ENCODE measurements at regions not wholly inside any gene's neighbourhood (a gene's known extent, or its start where the extent isn't known, plus 50 kb on each side); places are given as distances from the start of the nearest gene placed in this dataset.

GRCh38 chr5:67997892-67998457 is 217.6 kb upstream of the PIK3R1 start (continued):
- TF ChIP-seq, protein P1, sequence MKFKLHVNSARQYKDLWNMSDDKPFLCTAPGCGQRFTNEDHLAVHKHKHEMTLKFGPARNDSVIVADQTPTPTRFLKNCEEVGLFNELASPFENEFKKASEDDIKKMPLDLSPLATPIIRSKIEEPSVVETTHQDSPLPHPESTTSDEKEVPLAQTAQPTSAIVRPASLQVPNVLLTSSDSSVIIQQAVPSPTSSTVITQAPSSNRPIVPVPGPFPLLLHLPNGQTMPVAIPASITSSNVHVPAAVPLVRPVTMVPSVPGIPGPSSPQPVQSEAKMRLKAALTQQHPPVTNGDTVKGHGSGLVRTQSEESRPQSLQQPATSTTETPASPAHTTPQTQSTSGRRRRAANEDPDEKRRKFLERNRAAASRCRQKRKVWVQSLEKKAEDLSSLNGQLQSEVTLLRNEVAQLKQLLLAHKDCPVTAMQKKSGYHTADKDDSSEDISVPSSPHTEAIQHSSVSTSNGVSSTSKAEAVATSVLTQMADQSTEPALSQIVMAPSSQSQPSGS (IDR thresholded peaks at IDR 0.05; ENCODE audit: low read length) = no peak
- TF ChIP-seq CHD1 (IDR thresholded peaks at IDR 0.05; ENCODE audit: low read depth, low read length) (no peak), NBN (IDR thresholded peaks at IDR 0.05) (no peak), E2F4 (IDR thresholded peaks at IDR 0.05; ENCODE audit: low read depth, low read length) (no peak)

GRCh38 chr5:67997148-67997547 is 218.4 kb upstream of the PIK3R1 start:
- ATAC-seq (no peak), DNase-seq (ENCODE audit: low read depth, low spot score) (no peak), FAIRE-seq (no peak)
- H3K9me3 ChIP-seq (replicated peaks; ENCODE audit: control insufficient read depth, insufficient read depth, low read length) = no peaks in the 10 kb centered on the region
- no peak overlapping the region for H3K27ac ChIP-seq (ENCODE audit: control insufficient read depth, insufficient read depth)
- intact Hi-C loops (cut with micrococcal nuclease; ENCODE audit: unreplicated experiment) (no loop called here), in situ Hi-C loops (cut with MboI) (no loop called here)
- no peaks in the 10 kb centered on the region for H3K36me3 ChIP-seq (ENCODE audit: control insufficient read depth in 2 of 2, insufficient read depth in 2 of 2, low read length in 1 of 2)
- SMC1A ChIA-PET (ENCODE audit: uncharacterized antibody, unreplicated experiment) = no interaction called here
- no TSS peak for BruUV-seq (replicated peaks)
- no peaks in the 10 kb centered on the region for H3K27me3 ChIP-seq (replicated peaks in 1 of 2; ENCODE audit: control insufficient read depth in 2 of 2, insufficient read depth in 2 of 2, low read length in 1 of 2)
- no peaks in the 10 kb centered on the region for H3K4me1 ChIP-seq (ENCODE audit: control insufficient read depth, insufficient read depth, low read length)
- RAD21 ChIA-PET (ENCODE audit: unreplicated experiment) = no interaction called here
- H3K9ac ChIP-seq (ENCODE audit: control insufficient read depth, insufficient read depth, low read length) = no peak overlapping the region
- no peak for TF ChIP-seq HCFC1 (IDR thresholded peaks at IDR 0.05; ENCODE audit: low read length)
- no peak for TF ChIP-seq RFX5 (IDR thresholded peaks at IDR 0.05; ENCODE audit: low read depth, low read length)
- no peak for TF ChIP-seq FOS (IDR thresholded peaks at IDR 0.05; ENCODE audit: borderline replicate concordance, extremely low read depth, insufficient read length)
- TF ChIP-seq E2F4 (IDR thresholded peaks at IDR 0.05; ENCODE audit: low read depth, low read length) = no peak
- TF ChIP-seq MXI1 (IDR thresholded peaks at IDR 0.05; ENCODE audit: low read depth, low read length) = no peak
- no peak for TF ChIP-seq CREB1 (IDR thresholded peaks at IDR 0.05; ENCODE audit: low read depth)
- TF ChIP-seq RBBP5 (conservative IDR thresholded peaks at IDR 0.05) = no peak
- no peak for TF ChIP-seq SP1 (IDR thresholded peaks at IDR 0.05; ENCODE audit: low read depth, low read length)
- no peak for TF ChIP-seq USF2 (IDR thresholded peaks at IDR 0.05; ENCODE audit: borderline replicate concordance, low read depth, low read length)
- H2AFZ ChIP-seq (ENCODE audit: control insufficient read depth, low read depth, low read length) = no peak overlapping the region
- WGBS (ENCODE audit: insufficient coverage, insufficient replicate concordance, low lambda C conversion rate, missing lambda C conversion rate) = 0% methylated on average over 1 of the region's 1 CpG
- POLR2A ChIA-PET = no interaction called here
- H3K79me2 ChIP-seq (ENCODE audit: control insufficient read depth, insufficient read depth, low read length) = no peaks in the 10 kb centered on the region
- CTCF ChIA-PET = no interaction called here
- no peaks in the 10 kb centered on the region for H4K20me1 ChIP-seq (ENCODE audit: control insufficient read depth, insufficient read depth)
- H3K4me2 ChIP-seq (ENCODE audit: control insufficient read depth, insufficient read depth) = no peak overlapping the region
- no peak overlapping the region for H3K4me3 ChIP-seq
